Liver (tissue), 8 donors: ENCODE measurements at regions not wholly inside any gene's neighbourhood (a gene's known extent, or its start where the extent isn't known, plus 50 kb on each side); places are given as distances from the start of the nearest gene placed in this dataset.
"Not testable (repeated sequence)": the region's sequence is repeated elsewhere in the genome, so short reads cannot be mapped to it uniquely, and the experiment has no call there.

ENCODE experiments used
- DNase-seq: peaks from one replicate; pipeline ENCODE4 v3.0.0-alpha.2; 2017; ENCODE audit warnings: low spot score
- H3K27ac ChIP-seq, 2 donors: one replicate each; pipeline ENCODE4 v1.7.0; 2013; ENCODE audit warnings: inconsistent platforms in 2 of 2, low read length in 2 of 2, control low read depth in 1 of 2, low read depth in 1 of 2, mild to moderate bottlenecking in 1 of 2
- H3K27me3 ChIP-seq, 4 donors: one replicate each; pipeline versions ENCODE4 v1.6.1 to v1.7.0; 2013; ENCODE audit warnings: low read length in 3 of 4, inconsistent platforms in 1 of 4, mild to moderate bottlenecking in 1 of 4, moderate library complexity in 1 of 4; ENCODE audit not compliant: control insufficient read depth in 4 of 4, insufficient read depth in 4 of 4
- H3K36me3 ChIP-seq, 4 donors: one replicate each; pipeline versions ENCODE4 v1.6.1 to v1.7.0; 2013; ENCODE audit warnings: low read length in 3 of 4, mild to moderate bottlenecking in 3 of 4, low read depth in 1 of 4, moderate library complexity in 1 of 4; ENCODE audit not compliant: control insufficient read depth in 4 of 4, insufficient read depth in 3 of 4
- H3K4me1 ChIP-seq, 4 donors: one replicate each; pipeline versions ENCODE4 v1.6.1 to v1.7.0; 2013; ENCODE audit warnings: low read length in 3 of 4, mild to moderate bottlenecking in 3 of 4, moderate library complexity in 1 of 4; ENCODE audit not compliant: control insufficient read depth in 4 of 4, insufficient read depth in 4 of 4
- H3K4me3 ChIP-seq, 3 donors: one replicate each; pipeline versions ENCODE4 v1.6.1 to v1.7.0; 2013; ENCODE audit warnings: low read length in 3 of 3, control low read depth in 1 of 3, low read depth in 1 of 3, mild to moderate bottlenecking in 1 of 3
- H3K9ac ChIP-seq, 2 donors: one replicate each; pipeline ENCODE4 v1.7.0; 2013; ENCODE audit warnings: low read length in 2 of 2, mild to moderate bottlenecking in 2 of 2, moderate library complexity in 2 of 2, control low read depth in 1 of 2, low read depth in 1 of 2
- H3K9me3 ChIP-seq, 4 donors: one replicate each; pipeline versions ENCODE4 v1.6.1 to v1.7.0; 2013; ENCODE audit warnings: low read length in 3 of 4; ENCODE audit not compliant: control insufficient read depth in 4 of 4
- ATF3 ChIP-seq: IDR thresholded peaks from 2 replicates; pipeline ENCODE4 v1.6.1; 2016; ENCODE audit warnings: antibody characterized with exemption
- EGR1 ChIP-seq, 2 donors: IDR thresholded peaks; 2 replicates each; pipeline ENCODE4 v1.6.1; 2016 to 2018; ENCODE audit warnings: antibody characterized with exemption in 2 of 2, low read depth in 2 of 2
- FOXA1 ChIP-seq: IDR thresholded peaks from 2 replicates; pipeline ENCODE4 v1.6.1; 2016; ENCODE audit warnings: antibody characterized with exemption
- FOXA2 ChIP-seq: IDR thresholded peaks from 2 replicates; pipeline ENCODE4 v1.6.1; 2016; ENCODE audit warnings: antibody characterized with exemption
- GABPA ChIP-seq, 2 donors: IDR thresholded peaks in 1 of 2; conservative IDR thresholded peaks in 1 of 2; 2 replicates each; pipeline ENCODE4 v1.6.1; 2016; ENCODE audit warnings: antibody characterized with exemption in 2 of 2, mild to moderate bottlenecking in 1 of 2, moderate library complexity in 1 of 2
- HNF4A ChIP-seq, 2 donors: conservative IDR thresholded peaks; 2 replicates each; pipeline ENCODE4 v1.6.1; 2016; ENCODE audit warnings: antibody characterized with exemption in 2 of 2, mild to moderate bottlenecking in 2 of 2
- HNF4G ChIP-seq: IDR thresholded peaks from 2 replicates; pipeline ENCODE4 v1.6.1; 2016; ENCODE audit warnings: antibody characterized with exemption
- JUND ChIP-seq, 2 donors: IDR thresholded peaks; 2 replicates each; pipeline ENCODE4 v1.6.1; 2016; ENCODE audit warnings: antibody characterized with exemption in 2 of 2
- MAX ChIP-seq: IDR thresholded peaks from 2 replicates; pipeline ENCODE4 v1.6.1; 2016; ENCODE audit warnings: antibody characterized with exemption
- NR2F2 ChIP-seq: IDR thresholded peaks from 2 replicates; pipeline ENCODE4 v1.6.1; 2016; ENCODE audit warnings: antibody characterized with exemption
- RAD21 ChIP-seq, 2 donors: IDR thresholded peaks; 2 replicates each; pipeline ENCODE4 v1.6.1; 2016; ENCODE audit warnings: antibody characterized with exemption in 2 of 2, mild to moderate bottlenecking in 2 of 2
- REST ChIP-seq: IDR thresholded peaks from 2 replicates; pipeline ENCODE4 v1.6.1; 2016; ENCODE audit warnings: antibody characterized with exemption, mild to moderate bottlenecking
- RXRA ChIP-seq, 2 donors: IDR thresholded peaks; 2 replicates each; pipeline ENCODE4 v1.6.1; 2017 to 2018; ENCODE audit warnings: antibody characterized with exemption in 2 of 2, mild to moderate bottlenecking in 1 of 2
- SP1 ChIP-seq: IDR thresholded peaks from 2 replicates; pipeline ENCODE4 v1.6.1; 2018; ENCODE audit warnings: antibody characterized with exemption, mild to moderate bottlenecking
- YY1 ChIP-seq: IDR thresholded peaks from 2 replicates; pipeline ENCODE4 v1.6.1; 2016; ENCODE audit warnings: antibody characterized with exemption, mild to moderate bottlenecking
- ZBTB33 ChIP-seq: IDR thresholded peaks from 2 replicates; pipeline ENCODE4 v1.6.1; 2016; ENCODE audit warnings: antibody characterized with exemption
- WGBS: extraction: QIAGEN DNeasy Blood & Tissue Kit; methylation state at CpG from one replicate; pipeline ENCODE4 v1.1.7; 2013; 5-methylcytosine and 5-hydroxymethylcytosine counted together
- TF ChIP-seq, protein P1 (sequence below): fragments of 150-350 bp; IDR thresholded peaks from 2 replicates; pipeline ENCODE4 v1.5.1; 2017; ENCODE audit warnings: improper control_type of control experiment, low read depth, low read length; ENCODE audit not compliant: missing input control
- donor health status: healthy.
- donor health status: healthy.
- donor health status: healthy.
- donor health status: healthy.
- donor health status: healthy.

DNA sequence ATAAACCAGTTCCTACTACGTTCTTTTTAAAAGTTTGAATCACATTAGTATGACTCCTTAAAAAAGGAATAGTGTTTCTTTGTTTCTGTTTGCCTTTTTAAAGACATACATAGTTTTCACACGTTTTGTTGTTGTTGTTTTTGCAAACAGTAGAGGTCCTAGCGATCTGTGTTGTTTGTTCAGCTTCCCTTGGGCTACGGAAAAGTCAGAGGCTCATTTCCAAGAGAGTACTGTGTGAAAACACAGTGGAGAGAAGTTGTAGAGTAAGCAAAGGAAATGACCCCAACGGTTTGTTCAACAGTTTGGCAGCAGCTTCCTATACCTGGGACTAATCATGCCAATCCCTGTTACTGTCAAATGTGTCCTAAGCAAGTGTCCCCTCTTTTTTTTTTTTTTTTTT is 87.1 kb upstream of the STEAP1 start:
- Histone ChIP-seq H3K9me3 (no peaks in the 10 kb centered on the region), H3K9ac (no peak overlapping the region), H3K4me1 (no peaks in the 10 kb centered on the region), H3K27me3 (no peaks in the 10 kb centered on the region), H3K36me3 (no peaks in the 10 kb centered on the region), H3K4me3 (no peak overlapping the region), H3K27ac (no peak overlapping the region)
- 16% methylated on average over 5 of the region's 5 CpGs for WGBS
- no peak for TF ChIP-seq RAD21 (IDR thresholded peaks at IDR 0.05)
- no peak for TF ChIP-seq JUND (IDR thresholded peaks at IDR 0.05)
- TF ChIP-seq SP1, result no peak
- TF ChIP-seq HNF4A (conservative IDR thresholded peaks at IDR 0.05), result no peak
- no peak for TF ChIP-seq MAX
- TF ChIP-seq EGR1 (IDR thresholded peaks at IDR 0.05; ENCODE audit: low read depth in 2 of 2), result no peak
- no peak for TF ChIP-seq FOXA2
- DNase-seq, result no peak

GRCh38 chr7:90070238-90070637 is 84.0 kb upstream of the STEAP1 start:
- H3K4me1 ChIP-seq, H3K36me3 ChIP-seq, H3K9me3 ChIP-seq, H3K27me3 ChIP-seq, DNase-seq, H3K9ac ChIP-seq, H3K27ac ChIP-seq, H3K4me3 ChIP-seq: not testable (repeated sequence)
- WGBS, result 53% methylated on average over 4 of the region's 4 CpGs

- no peak overlapping the region for H3K4me3 ChIP-seq
- H3K9me3 ChIP-seq, result no peaks in the 10 kb centered on the region
- DNase-seq, result no peak
- H3K27ac ChIP-seq, result no peak overlapping the region
- H3K27me3 ChIP-seq, result no peaks in the 10 kb centered on the region
- H3K36me3 ChIP-seq, result no peaks in the 10 kb centered on the region
- no peak for TF ChIP-seq HNF4A (conservative IDR thresholded peaks at IDR 0.05)
- H3K4me1 ChIP-seq, result no peaks in the 10 kb centered on the region
- 76% methylated on average over 3 of the region's 3 CpGs for WGBS
- no peak overlapping the region for H3K9ac ChIP-seq
Observed at GRCh38 chr7:90078921-90079320, 75.3 kb upstream of the STEAP1 start.

GRCh38 chr7:90081621-90082020 is 72.6 kb upstream of the STEAP1 start:
- no peaks in the 10 kb centered on the region for H3K9me3 ChIP-seq
- no peak for DNase-seq
- no peak overlapping the region for H3K27ac ChIP-seq
- H3K4me3 ChIP-seq, result no peak overlapping the region
- H3K4me1 ChIP-seq, result no peaks in the 10 kb centered on the region
- H3K27me3 ChIP-seq, result no peaks in the 10 kb centered on the region
- 92% methylated on average over 3 of the region's 3 CpGs for WGBS
- H3K36me3 ChIP-seq, result no peaks in the 10 kb centered on the region
- no peak overlapping the region for H3K9ac ChIP-seq
- TF ChIP-seq, protein P1, sequence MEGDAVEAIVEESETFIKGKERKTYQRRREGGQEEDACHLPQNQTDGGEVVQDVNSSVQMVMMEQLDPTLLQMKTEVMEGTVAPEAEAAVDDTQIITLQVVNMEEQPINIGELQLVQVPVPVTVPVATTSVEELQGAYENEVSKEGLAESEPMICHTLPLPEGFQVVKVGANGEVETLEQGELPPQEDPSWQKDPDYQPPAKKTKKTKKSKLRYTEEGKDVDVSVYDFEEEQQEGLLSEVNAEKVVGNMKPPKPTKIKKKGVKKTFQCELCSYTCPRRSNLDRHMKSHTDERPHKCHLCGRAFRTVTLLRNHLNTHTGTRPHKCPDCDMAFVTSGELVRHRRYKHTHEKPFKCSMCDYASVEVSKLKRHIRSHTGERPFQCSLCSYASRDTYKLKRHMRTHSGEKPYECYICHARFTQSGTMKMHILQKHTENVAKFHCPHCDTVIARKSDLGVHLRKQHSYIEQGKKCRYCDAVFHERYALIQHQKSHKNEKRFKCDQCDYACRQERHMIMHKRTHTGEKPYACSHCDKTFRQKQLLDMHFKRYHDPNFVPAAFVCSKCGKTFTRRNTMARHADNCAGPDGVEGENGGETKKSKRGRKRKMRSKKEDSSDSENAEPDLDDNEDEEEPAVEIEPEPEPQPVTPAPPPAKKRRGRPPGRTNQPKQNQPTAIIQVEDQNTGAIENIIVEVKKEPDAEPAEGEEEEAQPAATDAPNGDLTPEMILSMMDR, result no peak
- TF ChIP-seq ZBTB33 (no peak), YY1 (no peak), MAX (no peak), FOXA1 (no peak), REST (no peak), HNF4A (conservative IDR thresholded peaks at IDR 0.05) (no peak), RXRA (IDR thresholded peaks at IDR 0.05) (no peak), FOXA2 (no peak), NR2F2 (no peak), HNF4G (no peak), RAD21 (IDR thresholded peaks at IDR 0.05) (no peak), ATF3 (no peak), JUND (IDR thresholded peaks at IDR 0.05) (no peak), GABPA (IDR thresholded peaks at IDR 0.05 in 1 of 2, conservative IDR thresholded peaks at IDR 0.05 in 1 of 2) (no peak)
